ENCODE measurements at regions not wholly inside any gene's neighbourhood (a gene's known extent, or its start where the extent isn't known, plus 50 kb on each side); places are given as distances from the start of the nearest gene placed in this dataset.
"Not testable (repeated sequence)": the region's sequence is repeated elsewhere in the genome, so short reads cannot be mapped to it uniquely, and the experiment has no call there.

DNA sequence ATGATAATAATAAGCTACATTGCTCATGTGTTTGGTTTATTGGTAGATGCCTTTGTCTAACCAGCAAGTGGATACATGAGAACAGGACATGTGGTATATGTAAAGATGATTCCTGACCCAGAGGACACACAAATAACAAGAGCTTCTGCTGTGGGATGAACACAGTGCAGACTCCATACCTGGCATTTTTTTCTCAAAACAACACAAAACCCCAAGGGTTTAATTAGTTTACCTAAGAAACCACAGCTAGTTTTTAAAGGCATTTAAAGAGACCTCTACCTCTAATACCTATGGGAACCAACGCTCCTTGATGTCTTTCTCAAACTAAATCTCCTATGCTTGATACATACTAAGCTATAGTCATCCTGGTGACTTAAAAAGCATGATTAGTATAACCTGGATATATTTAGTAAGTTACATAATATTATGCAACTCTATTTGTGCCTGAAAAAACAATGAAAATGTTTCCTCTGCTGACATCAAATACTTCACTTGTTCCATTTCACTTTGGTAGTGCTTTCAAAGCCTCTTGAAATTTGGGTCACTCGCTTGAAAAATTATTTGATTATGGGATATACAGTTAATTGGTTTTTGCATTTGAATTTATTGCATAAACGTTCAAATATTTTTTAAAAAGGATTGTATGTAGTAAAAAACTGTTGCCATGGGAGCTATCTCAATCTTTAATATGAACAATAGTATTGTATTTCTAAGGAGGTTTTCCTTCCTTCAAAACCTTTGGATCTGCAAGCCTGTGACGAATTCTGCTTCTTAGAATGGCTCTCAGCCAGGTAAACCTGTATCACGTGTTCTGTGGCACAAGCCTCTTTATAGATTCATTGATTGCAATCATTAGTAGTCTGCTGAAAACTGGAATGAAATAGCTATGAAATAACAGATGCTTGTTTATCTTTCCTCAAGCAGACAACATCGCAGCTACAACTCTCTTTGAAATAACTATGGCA is 233.0 kb upstream of the KCNMB2 start:
- no peak for DNase-seq

DNA sequence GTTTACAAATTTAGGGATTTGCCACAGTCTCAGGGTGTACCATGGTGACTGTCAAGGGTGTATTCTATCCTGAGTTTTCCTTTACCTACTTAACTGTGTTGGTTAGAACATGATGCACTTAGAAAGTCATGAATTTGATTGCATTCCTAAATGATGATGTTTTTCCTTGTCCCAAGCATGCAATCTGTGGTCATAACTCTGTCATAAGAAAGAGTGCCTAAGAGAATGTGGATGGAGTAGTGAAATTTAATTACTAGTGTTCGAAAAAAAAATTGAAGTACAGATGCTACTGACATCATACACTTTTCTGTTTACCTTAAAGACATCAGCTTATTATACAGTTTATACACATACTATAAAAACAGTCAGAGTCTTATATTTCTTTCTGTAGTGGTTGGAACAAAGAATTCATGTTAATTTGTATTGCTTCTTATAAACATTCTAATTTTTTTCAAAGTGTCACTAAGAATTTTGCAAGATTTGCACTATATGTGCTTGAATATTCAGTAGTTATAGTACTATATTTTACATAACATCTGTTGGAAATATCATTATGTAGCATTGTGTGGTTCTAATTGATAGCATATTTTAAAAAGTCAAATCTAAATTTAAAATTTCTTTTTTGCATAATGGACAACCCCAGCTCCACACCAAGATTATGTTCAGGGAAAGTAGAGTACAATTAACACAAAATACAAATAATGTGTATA is 231.3 kb upstream of the KCNMB2 start:
- no peak for DNase-seq

DNA sequence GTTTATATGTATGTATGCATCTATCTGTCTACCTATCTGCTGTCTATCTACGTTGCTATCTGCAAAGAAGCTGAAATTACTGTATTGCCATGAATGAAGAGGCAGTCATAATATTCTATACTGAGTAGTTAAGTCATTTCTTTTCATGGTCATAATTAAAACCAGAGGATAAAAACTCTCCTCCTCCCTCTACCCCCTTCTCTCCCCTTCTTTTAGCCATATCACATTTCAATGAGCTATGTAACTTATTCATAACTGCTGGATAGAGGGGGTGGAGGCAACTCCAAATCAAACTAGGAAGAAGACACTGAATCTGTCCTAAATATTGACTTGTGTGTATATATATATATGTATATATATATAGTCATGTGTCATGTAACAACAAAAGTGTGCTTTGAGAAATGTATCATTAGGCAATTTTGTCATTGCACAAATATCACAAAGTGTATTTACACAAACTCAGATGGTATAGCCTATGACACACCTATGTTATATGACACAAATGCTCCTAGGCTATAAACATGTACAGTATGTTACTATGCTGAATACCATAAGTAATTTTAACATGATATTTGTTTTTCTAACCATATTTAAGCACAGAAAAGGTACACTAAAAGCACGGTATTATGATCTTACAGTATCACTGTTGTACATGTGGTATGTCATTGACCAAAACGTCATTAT is 229.7 kb upstream of the KCNMB2 start:
- no peak for DNase-seq

DNA sequence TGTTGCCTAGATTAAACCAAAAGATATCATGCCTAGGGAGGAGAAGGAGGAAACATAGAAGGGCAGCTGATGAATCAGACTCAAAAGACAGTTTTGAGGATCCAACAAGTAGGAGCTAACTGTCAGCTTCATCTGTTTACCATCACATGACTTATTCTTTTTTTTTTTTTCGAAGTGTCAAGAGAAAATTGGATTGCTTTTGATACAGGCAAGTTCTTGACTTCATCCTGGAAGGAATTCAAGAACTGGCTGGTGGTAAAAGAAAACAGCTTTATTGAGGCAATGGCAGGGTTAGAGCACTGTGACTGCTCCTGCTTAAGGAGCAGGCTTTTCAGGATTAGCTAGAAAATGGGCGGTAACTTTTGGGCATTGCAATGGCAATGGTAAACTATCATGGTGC is 227.5 kb upstream of the KCNMB2 start:
- no peak for DNase-seq

GRCh38 chr3:178310949-178311348 is 225.3 kb upstream of the KCNMB2 start:
- DNase-seq: no peak

GRCh38 chr3:178313716-178314115 is 222.5 kb upstream of the KCNMB2 start:
- DNase-seq: no peak

DNA sequence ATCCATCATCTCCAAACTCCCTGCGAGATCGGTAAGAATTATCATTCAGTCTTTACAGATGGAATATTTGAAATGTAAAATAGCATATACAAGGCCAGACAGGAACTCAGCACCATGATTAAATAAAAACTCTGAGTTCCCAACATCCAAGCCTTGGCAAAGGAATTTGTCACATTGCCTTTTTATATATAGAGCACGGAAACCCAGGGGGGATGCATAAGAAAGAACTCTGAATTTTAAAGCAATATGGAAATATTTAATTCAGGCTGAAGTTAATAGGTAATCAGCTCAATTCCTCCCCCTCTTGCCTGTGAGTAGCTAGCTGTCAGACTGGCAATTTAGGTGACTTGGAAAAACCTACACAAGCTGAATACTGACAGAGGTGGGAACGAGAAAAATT is 217.9 kb upstream of the KCNMB2 start:
- no peak for DNase-seq

DNA sequence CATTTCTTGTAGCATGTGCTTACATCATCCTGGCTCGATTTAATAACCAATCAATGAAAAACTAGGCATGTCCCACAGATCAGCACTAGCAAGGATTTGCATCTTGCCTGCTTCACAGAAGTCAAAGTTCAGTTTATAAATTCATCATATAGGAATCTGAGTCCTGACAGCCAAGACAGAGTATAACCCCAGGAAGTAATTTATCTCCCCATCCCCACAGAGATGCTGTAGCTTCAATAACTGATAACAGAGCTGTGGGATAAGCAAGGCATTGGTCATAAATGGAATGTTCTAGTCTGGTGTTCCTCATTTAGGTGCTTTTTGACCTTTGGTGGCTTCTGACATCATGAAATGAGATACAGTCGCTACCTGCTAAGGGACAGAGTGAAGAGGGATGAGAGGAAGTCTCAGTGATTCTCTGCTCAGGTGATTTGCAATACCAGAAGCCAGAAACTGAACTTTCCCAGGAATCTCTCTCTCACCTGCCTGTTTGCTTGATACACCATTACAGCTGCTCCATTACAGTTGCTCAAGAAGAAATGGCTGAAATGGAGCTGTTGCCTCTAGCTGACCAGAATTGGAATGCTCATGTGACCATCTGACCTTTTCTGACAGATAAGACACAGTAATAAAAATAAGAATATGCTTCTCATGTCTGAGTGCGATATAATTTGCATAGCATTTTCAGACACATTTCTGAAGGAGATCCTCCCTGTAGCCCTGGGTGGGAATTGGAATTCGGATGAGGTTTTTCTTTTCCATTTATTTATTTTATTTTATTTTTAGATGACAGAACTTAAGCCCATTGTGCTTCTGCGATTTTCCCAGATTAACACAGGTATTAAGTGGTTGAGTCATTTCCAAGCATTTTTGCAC is 217.1 kb upstream of the KCNMB2 start:
- DNase-seq: no peak

DNA sequence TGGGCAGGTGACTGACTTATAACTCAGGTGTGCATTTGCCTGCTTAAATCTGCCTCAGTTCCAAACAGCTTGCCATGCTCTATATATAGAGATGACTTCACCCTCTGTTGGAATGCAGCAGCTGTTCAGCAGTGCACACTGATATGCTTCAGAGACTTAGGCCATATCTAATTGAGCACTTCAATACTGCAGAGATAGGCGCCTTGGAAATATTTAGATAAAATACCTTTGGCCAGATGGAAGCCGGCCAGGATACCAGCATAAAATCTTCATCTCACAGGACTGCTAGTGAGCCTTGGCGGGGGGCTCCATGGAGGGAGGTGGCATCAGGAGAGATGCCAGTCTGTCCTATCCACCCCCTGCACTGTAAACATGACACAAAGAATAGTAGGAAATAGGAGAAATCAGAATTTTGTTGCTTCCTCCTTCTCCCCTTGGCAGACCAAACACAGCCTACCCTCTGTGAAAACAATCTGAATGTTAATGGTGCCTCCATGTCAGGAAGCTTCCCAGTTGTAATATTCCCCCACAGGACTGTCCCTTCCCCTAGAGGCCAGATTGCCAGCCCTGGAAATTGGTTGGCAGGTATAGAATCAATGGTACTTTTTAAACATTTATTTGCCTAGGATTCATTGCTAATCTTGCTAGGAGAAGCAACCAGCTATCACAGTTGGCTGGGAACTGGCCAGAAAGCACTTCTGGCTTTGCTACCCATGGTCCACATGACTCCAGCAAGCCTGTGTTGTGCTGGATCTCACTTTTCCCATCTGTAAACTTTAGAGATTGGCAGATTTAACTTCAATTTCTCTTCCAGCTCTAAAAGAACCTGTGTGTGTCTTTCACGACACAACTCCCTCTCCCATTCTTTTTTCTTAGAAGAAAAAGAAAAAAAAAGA is 215.5 kb upstream of the KCNMB2 start:
- no peak for DNase-seq

DNA sequence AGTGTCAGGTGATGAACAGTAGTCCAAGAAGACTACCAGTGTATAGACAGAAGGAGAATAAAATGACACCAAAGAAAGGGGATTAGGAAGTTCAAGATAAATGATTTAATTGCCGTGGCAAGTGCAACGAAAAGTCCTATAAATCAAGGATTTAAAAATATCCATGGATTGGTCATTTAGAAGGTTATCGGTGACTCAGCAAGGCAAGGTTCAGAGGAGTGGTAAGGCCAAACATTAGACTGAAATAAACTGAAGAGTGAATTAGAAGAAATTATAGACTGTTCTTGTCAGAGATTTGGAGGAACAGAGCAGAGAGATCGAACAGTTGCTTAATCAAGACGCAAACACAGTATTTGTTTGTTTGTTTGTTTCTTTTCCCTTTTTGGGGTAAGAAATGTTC is 211.9 kb upstream of the KCNMB2 start:
- DNase-seq: no peak

GRCh38 chr3:178325330-178325729 is 210.9 kb upstream of the KCNMB2 start:
- no peak for DNase-seq

GRCh38 chr3:178329936-178330335 is 206.3 kb upstream of the KCNMB2 start:
- no peak for DNase-seq

- DNase-seq: no peak
These were observed 202.0 kb upstream of the KCNMB2 start for GRCh38 chr3:178334239-178334638.

- no peak for DNase-seq
These were observed 199.9 kb upstream of the KCNMB2 start for GRCh38 chr3:178336336-178336735.

DNA sequence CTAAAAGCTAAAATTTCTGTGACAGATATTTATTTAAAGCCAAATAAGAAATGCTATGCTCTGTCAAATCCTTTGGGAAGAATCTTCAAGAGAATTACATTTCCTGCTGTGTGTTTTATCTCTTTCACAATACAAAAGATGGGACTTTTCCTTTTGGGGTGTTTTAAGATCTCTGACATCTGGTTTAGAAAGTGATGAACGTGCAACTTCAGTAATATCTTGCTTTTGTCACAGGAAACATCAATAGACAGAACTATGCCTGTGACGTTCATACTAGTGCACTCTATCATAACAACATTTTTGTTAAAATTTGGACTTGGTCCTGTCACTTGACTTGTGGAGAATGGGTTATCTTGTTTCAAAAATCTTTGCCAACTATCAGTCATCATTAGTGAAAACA is 195.7 kb upstream of the KCNMB2 start:
- DNase-seq: no peak

DNA sequence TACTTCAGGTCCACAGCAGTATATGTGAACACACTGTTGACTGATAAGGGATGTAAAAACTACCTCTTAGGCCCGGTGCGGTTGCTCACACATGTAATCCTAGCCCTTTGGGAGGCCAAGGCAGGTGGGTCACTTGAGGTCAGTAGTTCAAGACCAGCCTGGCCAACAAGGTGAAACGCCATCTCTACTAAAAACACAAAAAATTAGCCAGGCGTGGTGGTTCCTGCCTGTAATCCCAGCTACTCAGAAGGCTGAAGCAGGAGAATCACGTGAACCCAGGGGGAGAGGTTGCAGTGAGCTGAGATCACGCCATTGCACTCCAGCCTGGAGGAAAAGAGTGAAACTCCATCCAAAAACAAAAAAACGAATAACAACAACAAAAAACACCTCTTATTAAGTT is 194.6 kb upstream of the KCNMB2 start:
- DNase-seq: no peak

- no peak for DNase-seq
These were observed 194.1 kb upstream of the KCNMB2 start for GRCh38 chr3:178342111-178342510.

DNA sequence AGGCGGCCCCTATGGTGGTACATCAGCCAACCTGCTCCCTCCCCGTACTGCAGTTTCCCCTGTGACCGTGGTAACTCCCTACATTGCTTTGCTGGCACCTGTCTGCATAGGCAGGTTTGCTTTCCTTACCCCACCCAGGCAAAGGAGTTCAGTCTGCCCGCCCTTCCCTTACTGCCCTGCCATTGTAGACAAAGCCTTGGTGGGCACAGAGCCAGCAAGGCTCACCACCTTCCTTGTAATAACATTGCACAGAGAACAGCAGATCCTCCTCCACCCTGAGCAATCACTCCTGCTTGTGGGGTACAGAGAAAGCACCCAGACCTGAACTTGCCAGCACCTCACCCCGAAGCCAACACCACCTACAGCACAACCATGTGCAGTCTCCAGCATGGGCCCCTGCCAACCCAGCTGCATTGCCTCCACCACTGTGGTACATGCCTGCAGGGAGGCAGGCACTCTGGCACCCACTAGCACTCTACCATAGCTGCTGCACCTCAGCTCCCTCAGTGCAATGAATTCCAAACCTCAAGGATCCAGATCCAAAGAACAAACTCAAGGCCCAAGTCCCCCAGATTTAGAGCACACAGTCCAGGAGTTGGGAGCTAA is 192.7 kb upstream of the KCNMB2 start:
- DNase-seq: no peak

GRCh38 chr3:178345944-178346343 is 190.3 kb upstream of the KCNMB2 start:
- no peak for DNase-seq

- not testable (repeated sequence) for DNase-seq
These were observed 187.5 kb upstream of the KCNMB2 start for GRCh38 chr3:178348561-178349217.

- DNase-seq: not testable (repeated sequence)
These were observed 187.0 kb upstream of the KCNMB2 start for GRCh38 chr3:178349218-178349596.
